ENCODE measurements at regions not wholly inside any gene's neighbourhood (a gene's known extent, or its start where the extent isn't known, plus 50 kb on each side); places are given as distances from the start of the nearest gene placed in this dataset.
"Not testable (repeated sequence)": the region's sequence is repeated elsewhere in the genome, so short reads cannot be mapped to it uniquely, and the experiment has no call there.

DNA sequence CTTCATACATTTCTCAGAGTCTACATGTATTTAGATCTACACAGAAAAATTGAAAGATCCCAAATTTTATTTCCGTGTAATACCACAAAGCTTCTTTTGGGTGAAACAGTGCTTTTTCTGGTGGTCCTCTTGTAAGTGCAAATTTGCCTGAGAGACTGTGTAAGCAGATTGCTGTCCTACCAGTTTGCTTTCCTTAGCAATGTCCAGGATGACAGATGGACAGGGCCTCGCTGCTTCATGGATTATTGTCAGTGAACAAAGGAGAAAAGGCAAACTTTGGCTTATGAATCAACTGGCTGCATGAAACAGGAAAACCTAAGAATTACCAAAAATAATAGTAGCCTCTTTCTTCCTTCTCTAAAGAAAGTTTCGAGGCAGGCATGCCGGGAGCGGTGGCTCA lies 82.6 kb upstream of the UBE2E1 start:
- DNase-seq, result no peak
- Mint-ChIP-seq H3K27me3 (ENCODE audit: unreplicated experiment) (no peaks in the 10 kb centered on the region), H3K36me3 (ENCODE audit: insufficient read depth, unreplicated experiment) (no peaks in the 10 kb centered on the region), H3K4me3 (ENCODE audit: low read depth, unreplicated experiment) (no peak overlapping the region), H3K4me1 (ENCODE audit: low read depth, unreplicated experiment) (no peaks in the 10 kb centered on the region), H3K9me3 (ENCODE audit: low read depth, unreplicated experiment) (no peaks in the 10 kb centered on the region), H3K27ac (ENCODE audit: unreplicated experiment) (no peak overlapping the region)
- TF ChIP-seq, protein P1, sequence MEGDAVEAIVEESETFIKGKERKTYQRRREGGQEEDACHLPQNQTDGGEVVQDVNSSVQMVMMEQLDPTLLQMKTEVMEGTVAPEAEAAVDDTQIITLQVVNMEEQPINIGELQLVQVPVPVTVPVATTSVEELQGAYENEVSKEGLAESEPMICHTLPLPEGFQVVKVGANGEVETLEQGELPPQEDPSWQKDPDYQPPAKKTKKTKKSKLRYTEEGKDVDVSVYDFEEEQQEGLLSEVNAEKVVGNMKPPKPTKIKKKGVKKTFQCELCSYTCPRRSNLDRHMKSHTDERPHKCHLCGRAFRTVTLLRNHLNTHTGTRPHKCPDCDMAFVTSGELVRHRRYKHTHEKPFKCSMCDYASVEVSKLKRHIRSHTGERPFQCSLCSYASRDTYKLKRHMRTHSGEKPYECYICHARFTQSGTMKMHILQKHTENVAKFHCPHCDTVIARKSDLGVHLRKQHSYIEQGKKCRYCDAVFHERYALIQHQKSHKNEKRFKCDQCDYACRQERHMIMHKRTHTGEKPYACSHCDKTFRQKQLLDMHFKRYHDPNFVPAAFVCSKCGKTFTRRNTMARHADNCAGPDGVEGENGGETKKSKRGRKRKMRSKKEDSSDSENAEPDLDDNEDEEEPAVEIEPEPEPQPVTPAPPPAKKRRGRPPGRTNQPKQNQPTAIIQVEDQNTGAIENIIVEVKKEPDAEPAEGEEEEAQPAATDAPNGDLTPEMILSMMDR (IDR thresholded peaks at IDR 0.05; ENCODE audit: unreplicated experiment), result no peak
- CTCF ChIA-PET, result no interaction called here
- BruUV-seq (replicated peaks), result no TSS peak
- intact Hi-C loops (cut with micrococcal nuclease; ENCODE audit: unreplicated experiment), result no loop called here

GRCh38 chr3:23723930-23724329 lies 81.8 kb upstream of the UBE2E1 start:
- CTCF ChIA-PET, result no interaction called here
- H3K27me3 Mint-ChIP-seq (ENCODE audit: unreplicated experiment), result no peaks in the 10 kb centered on the region
- no peak overlapping the region for H3K27ac Mint-ChIP-seq (ENCODE audit: unreplicated experiment)
- H3K4me1 Mint-ChIP-seq (ENCODE audit: low read depth, unreplicated experiment), result no peaks in the 10 kb centered on the region
- TF ChIP-seq, protein P1 (IDR thresholded peaks at IDR 0.05; ENCODE audit: unreplicated experiment), result no peak
- DNase-seq, result no peak
- no peaks in the 10 kb centered on the region for H3K36me3 Mint-ChIP-seq (ENCODE audit: insufficient read depth, unreplicated experiment)
- H3K4me3 Mint-ChIP-seq (ENCODE audit: low read depth, unreplicated experiment), result no peak overlapping the region
- intact Hi-C loops (cut with micrococcal nuclease; ENCODE audit: unreplicated experiment), result no loop called here
- BruUV-seq (replicated peaks), result no TSS peak
- no peaks in the 10 kb centered on the region for H3K9me3 Mint-ChIP-seq (ENCODE audit: low read depth, unreplicated experiment)

DNA sequence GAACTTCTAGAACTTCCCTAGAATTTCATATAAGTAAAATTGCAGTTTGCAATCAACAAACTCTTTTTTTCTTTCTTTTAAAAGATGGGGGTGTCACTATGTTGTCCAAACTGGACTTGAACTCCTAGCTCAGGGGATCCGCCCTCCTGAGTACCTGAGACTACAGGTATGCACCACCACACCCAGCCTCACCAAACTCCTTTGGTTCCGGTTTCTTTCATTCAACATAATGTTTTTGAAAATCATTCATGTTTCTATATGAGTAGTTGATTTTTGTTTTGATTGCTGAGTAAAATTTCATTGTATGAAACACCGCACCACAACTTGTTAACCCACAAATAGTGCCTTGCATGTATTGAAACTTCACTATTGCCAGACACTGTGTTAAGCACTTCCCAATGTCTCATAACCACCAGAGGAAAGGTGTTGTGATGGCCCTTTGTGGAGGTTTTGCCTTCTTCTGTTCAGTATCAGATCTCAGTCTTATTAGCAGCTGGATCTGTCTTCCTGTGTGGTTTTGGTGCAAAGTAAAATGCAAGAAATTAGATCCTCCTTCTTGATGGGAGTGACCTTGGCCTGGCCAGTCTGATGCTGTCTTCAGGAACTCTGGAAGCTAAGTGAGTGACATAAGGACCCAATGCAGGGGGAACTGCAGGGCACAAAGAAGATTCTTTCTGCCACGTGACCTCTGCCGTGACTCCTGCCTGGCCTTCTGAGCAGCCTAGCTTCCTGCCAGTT lies 78.8 kb upstream of the UBE2E1 start:
- intact Hi-C loops (cut with micrococcal nuclease; ENCODE audit: unreplicated experiment), result no loop called here
- H3K4me3 Mint-ChIP-seq (ENCODE audit: low read depth, unreplicated experiment), result no peak overlapping the region
- H3K4me1 Mint-ChIP-seq (ENCODE audit: low read depth, unreplicated experiment), result no peaks in the 10 kb centered on the region
- H3K9me3 Mint-ChIP-seq (ENCODE audit: low read depth, unreplicated experiment), result no peaks in the 10 kb centered on the region
- no peaks in the 10 kb centered on the region for H3K27me3 Mint-ChIP-seq (ENCODE audit: unreplicated experiment)
- CTCF ChIA-PET, result no interaction called here
- no peaks in the 10 kb centered on the region for H3K36me3 Mint-ChIP-seq (ENCODE audit: insufficient read depth, unreplicated experiment)
- no TSS peak for BruUV-seq (replicated peaks)
- TF ChIP-seq, protein P1 (IDR thresholded peaks at IDR 0.05; ENCODE audit: unreplicated experiment), result no peak
- H3K27ac Mint-ChIP-seq (ENCODE audit: unreplicated experiment), result no peak overlapping the region
- no peak for DNase-seq

- no peak for DNase-seq
- Mint-ChIP-seq H3K27me3 (ENCODE audit: unreplicated experiment) (no peaks in the 10 kb centered on the region), H3K4me1 (ENCODE audit: low read depth, unreplicated experiment) (peaks cover 9% of the 10 kb centered on the region), H3K36me3 (ENCODE audit: insufficient read depth, unreplicated experiment) (no peaks in the 10 kb centered on the region), H3K4me3 (ENCODE audit: low read depth, unreplicated experiment) (no peak overlapping the region), H3K27ac (ENCODE audit: unreplicated experiment) (no peak overlapping the region), H3K9me3 (ENCODE audit: low read depth, unreplicated experiment) (peaks cover 4% of the 10 kb centered on the region)
- CTCF ChIA-PET, result interaction anchor here (0.7 to 1.1 kb wide), 2 partner anchors 12 to 156 kb away, joined by 3 read pairs; no protein-coding TSS in a partner anchor
- TF ChIP-seq, protein P1 (IDR thresholded peaks at IDR 0.05; ENCODE audit: unreplicated experiment), result no peak
- no TSS peak for BruUV-seq (replicated peaks)
- intact Hi-C loops (cut with micrococcal nuclease; ENCODE audit: unreplicated experiment), result no loop called here
Observed at GRCh38 chr3:23728601-23729117, 77.1 kb upstream of the UBE2E1 start.

GRCh38 chr3:23729362-23729761 lies 76.4 kb upstream of the UBE2E1 start:
- H3K9me3 Mint-ChIP-seq (ENCODE audit: low read depth, unreplicated experiment); H3K4me3 Mint-ChIP-seq (ENCODE audit: low read depth, unreplicated experiment); H3K27ac Mint-ChIP-seq (ENCODE audit: unreplicated experiment); DNase-seq; H3K27me3 Mint-ChIP-seq (ENCODE audit: unreplicated experiment); intact Hi-C loops (cut with micrococcal nuclease; ENCODE audit: unreplicated experiment); CTCF ChIA-PET; BruUV-seq (replicated peaks); H3K36me3 Mint-ChIP-seq (ENCODE audit: insufficient read depth, unreplicated experiment): not testable (repeated sequence)
- peaks cover 11% of the 10 kb centered on the region for H3K4me1 Mint-ChIP-seq (ENCODE audit: low read depth, unreplicated experiment)

Measured in Calu3 (cell line).